ENCODE measurements at regions not wholly inside any gene's neighbourhood (a gene's known extent, or its start where the extent isn't known, plus 50 kb on each side); places are given as distances from the start of the nearest gene placed in this dataset.

GRCh38 chr13:104045907-104046306, 979.7 kb upstream of the SLC10A2 start:
- Histone ChIP-seq H3K36me3 (no peaks in the 10 kb centered on the region), H3K9ac (no peak overlapping the region), H3K4me1 (peaks cover 5% of the 10 kb centered on the region; the same call in 1 of the 2 replicates), H3K4me2 (no peak overlapping the region), H3K27ac (no peak overlapping the region), H3K9me3 (no peaks in the 10 kb centered on the region), H3K27me3 (no peaks in the 10 kb centered on the region), H4K20me1 (no peaks in the 10 kb centered on the region), H3K4me3 (no peak overlapping the region)
- no peak for TF ChIP-seq Cebpa-rat (IDR thresholded peaks at IDR 0.05)

- Histone ChIP-seq H3K36me3 (no peaks in the 10 kb centered on the region), H3K27ac (no peak overlapping the region), H4K20me1 (no peaks in the 10 kb centered on the region), H3K4me1 (no peaks in the 10 kb centered on the region), H3K4me2 (no peak overlapping the region), H3K27me3 (no peaks in the 10 kb centered on the region), H3K9ac (no peak overlapping the region), H3K4me3 (no peak overlapping the region), H3K9me3 (no peaks in the 10 kb centered on the region)
- TF ChIP-seq Cebpa-rat (IDR thresholded peaks at IDR 0.05): no peak
Measured at GRCh38 chr13:104043184-104043583, 977.0 kb upstream of the SLC10A2 start.

- H3K9me3 ChIP-seq: no peaks in the 10 kb centered on the region
- H3K4me3 ChIP-seq: no peak overlapping the region
- no peak overlapping the region for H3K27ac ChIP-seq
- no peak overlapping the region for H3K9ac ChIP-seq
- H4K20me1 ChIP-seq: no peaks in the 10 kb centered on the region
- no peaks in the 10 kb centered on the region for H3K36me3 ChIP-seq
- no peaks in the 10 kb centered on the region for H3K27me3 ChIP-seq
- no peaks in the 10 kb centered on the region for H3K4me1 ChIP-seq
- TF ChIP-seq Cebpa-rat (IDR thresholded peaks at IDR 0.05): no peak
- H3K4me2 ChIP-seq: no peak overlapping the region
Measured at GRCh38 chr13:104034891-104035290, 968.7 kb upstream of the SLC10A2 start.

GRCh38 chr13:104025303-104025702, 959.1 kb upstream of the SLC10A2 start:
- Histone ChIP-seq H3K4me3 (no peak overlapping the region), H3K9me3 (no peaks in the 10 kb centered on the region), H3K27me3 (no peaks in the 10 kb centered on the region), H3K4me2 (no peak overlapping the region), H4K20me1 (no peaks in the 10 kb centered on the region), H3K36me3 (no peaks in the 10 kb centered on the region), H3K9ac (no peak overlapping the region), H3K4me1 (no peaks in the 10 kb centered on the region), H3K27ac (no peak overlapping the region)
- no peak for TF ChIP-seq Cebpa-rat (IDR thresholded peaks at IDR 0.05)

- Histone ChIP-seq H3K9me3 (no peaks in the 10 kb centered on the region), H3K4me2 (no peak overlapping the region), H3K36me3 (no peaks in the 10 kb centered on the region), H3K9ac (no peak overlapping the region), H3K27me3 (no peaks in the 10 kb centered on the region), H3K4me1 (no peaks in the 10 kb centered on the region), H4K20me1 (no peaks in the 10 kb centered on the region), H3K4me3 (no peak overlapping the region), H3K27ac (no peak overlapping the region)
- TF ChIP-seq Cebpa-rat (IDR thresholded peaks at IDR 0.05): no peak
Measured at GRCh38 chr13:104024416-104025170, 958.4 kb upstream of the SLC10A2 start.

- Histone ChIP-seq H3K9ac (no peak overlapping the region), H3K4me1 (no peaks in the 10 kb centered on the region), H3K27ac (no peak overlapping the region), H3K36me3 (no peaks in the 10 kb centered on the region), H3K4me3 (no peak overlapping the region), H3K4me2 (no peak overlapping the region), H4K20me1 (no peaks in the 10 kb centered on the region), H3K9me3 (no peaks in the 10 kb centered on the region), H3K27me3 (no peaks in the 10 kb centered on the region)
- TF ChIP-seq Cebpa-rat (IDR thresholded peaks at IDR 0.05): no peak
Measured at GRCh38 chr13:104021806-104022397, 955.7 kb upstream of the SLC10A2 start.

GRCh38 chr13:104017317-104017716, 951.1 kb upstream of the SLC10A2 start:
- no peaks in the 10 kb centered on the region for H3K36me3 ChIP-seq
- no peaks in the 10 kb centered on the region for H3K4me1 ChIP-seq
- no peaks in the 10 kb centered on the region for H4K20me1 ChIP-seq
- no peak overlapping the region for H3K4me2 ChIP-seq
- H3K9me3 ChIP-seq: no peaks in the 10 kb centered on the region
- H3K9ac ChIP-seq: no peak overlapping the region
- no peak overlapping the region for H3K27ac ChIP-seq
- TF ChIP-seq Cebpa-rat (IDR thresholded peaks at IDR 0.05): no peak
- H3K27me3 ChIP-seq: no peaks in the 10 kb centered on the region
- H3K4me3 ChIP-seq: no peak overlapping the region

- peaks cover 10% of the 10 kb centered on the region for H3K4me1 ChIP-seq
- H3K9ac ChIP-seq: no peak overlapping the region
- H3K4me3 ChIP-seq: no peak overlapping the region
- H3K36me3 ChIP-seq: no peaks in the 10 kb centered on the region
- H4K20me1 ChIP-seq: no peaks in the 10 kb centered on the region
- no peaks in the 10 kb centered on the region for H3K27me3 ChIP-seq
- H3K27ac ChIP-seq: no peak overlapping the region
- no peak overlapping the region for H3K4me2 ChIP-seq
- TF ChIP-seq Cebpa-rat (IDR thresholded peaks at IDR 0.05): no peak
- H3K9me3 ChIP-seq: no peaks in the 10 kb centered on the region
Measured at GRCh38 chr13:104015646-104016396, 949.6 kb upstream of the SLC10A2 start.

- Histone ChIP-seq H4K20me1 (no peaks in the 10 kb centered on the region), H3K4me3 (no peak overlapping the region), H3K4me1 (peaks cover 10% of the 10 kb centered on the region), H3K9me3 (no peaks in the 10 kb centered on the region), H3K4me2 (no peak overlapping the region), H3K27ac (no peak overlapping the region), H3K27me3 (no peaks in the 10 kb centered on the region), H3K9ac (no peak overlapping the region), H3K36me3 (no peaks in the 10 kb centered on the region)
- no peak for TF ChIP-seq Cebpa-rat (IDR thresholded peaks at IDR 0.05)
Measured at GRCh38 chr13:104014803-104015645, 948.8 kb upstream of the SLC10A2 start.
